HL-60 (cell line): ENCODE measurements at regions not wholly inside any gene's neighbourhood (a gene's known extent, or its start where the extent isn't known, plus 50 kb on each side); places are given as distances from the start of the nearest gene placed in this dataset.

ENCODE experiments used
- DNase-seq, 2 experiments: peaks; one replicate each; pipeline ENCODE4 v3.0.0-alpha.2; 2010 to 2020; ENCODE audit warnings: low read depth in 1 of 2, low spot score in 1 of 2
- H3K27ac ChIP-seq: fragments of 250-450 bp; sonication (Bioruptor Pico); replicated peaks from 2 replicates; pipeline ENCODE4 v1.5.1; 2020; ENCODE audit warnings: mild to moderate bottlenecking, moderate library complexity
- H3K27me3 ChIP-seq: fragments of 250-450 bp; sonication (Bioruptor Pico); 2 replicates; pipeline ENCODE4 v1.5.1; 2021; ENCODE audit warnings: mild to moderate bottlenecking, moderate library complexity; ENCODE audit not compliant: insufficient read depth, poor library complexity, severe bottlenecking
- H3K4me3 ChIP-seq: replicated peaks from 2 replicates; pipeline ENCODE4 v1.5.1; 2011; ENCODE audit warnings: mild to moderate bottlenecking, control low read depth, low read length; ENCODE audit not compliant: insufficient read depth
- GABPA ChIP-seq: IDR thresholded peaks from 2 replicates; pipeline ENCODE4 v1.6.1; 2012; ENCODE audit warnings: low read depth
- POLR2AphosphoS5 ChIP-seq: IDR thresholded peaks from 2 replicates; pipeline ENCODE4 v1.6.1; 2012; ENCODE audit warnings: low read depth
- SPI1 ChIP-seq: IDR thresholded peaks from 2 replicates; pipeline ENCODE4 v1.6.1; 2012; ENCODE audit warnings: low read depth, mild to moderate bottlenecking, borderline replicate concordance
- TF ChIP-seq, protein P1 (sequence below): IDR thresholded peaks from one replicate; pipeline ENCODE4 v1.5.1; 2011; ENCODE audit warnings: low read length, control low read depth, inconsistent platforms; ENCODE audit not compliant: insufficient read depth
- TF ChIP-seq, protein P2 (sequence below): IDR thresholded peaks from 2 replicates; pipeline ENCODE4 v1.6.1; 2012; ENCODE audit warnings: low read depth; ENCODE audit not compliant: insufficient replicate concordance

DNA sequence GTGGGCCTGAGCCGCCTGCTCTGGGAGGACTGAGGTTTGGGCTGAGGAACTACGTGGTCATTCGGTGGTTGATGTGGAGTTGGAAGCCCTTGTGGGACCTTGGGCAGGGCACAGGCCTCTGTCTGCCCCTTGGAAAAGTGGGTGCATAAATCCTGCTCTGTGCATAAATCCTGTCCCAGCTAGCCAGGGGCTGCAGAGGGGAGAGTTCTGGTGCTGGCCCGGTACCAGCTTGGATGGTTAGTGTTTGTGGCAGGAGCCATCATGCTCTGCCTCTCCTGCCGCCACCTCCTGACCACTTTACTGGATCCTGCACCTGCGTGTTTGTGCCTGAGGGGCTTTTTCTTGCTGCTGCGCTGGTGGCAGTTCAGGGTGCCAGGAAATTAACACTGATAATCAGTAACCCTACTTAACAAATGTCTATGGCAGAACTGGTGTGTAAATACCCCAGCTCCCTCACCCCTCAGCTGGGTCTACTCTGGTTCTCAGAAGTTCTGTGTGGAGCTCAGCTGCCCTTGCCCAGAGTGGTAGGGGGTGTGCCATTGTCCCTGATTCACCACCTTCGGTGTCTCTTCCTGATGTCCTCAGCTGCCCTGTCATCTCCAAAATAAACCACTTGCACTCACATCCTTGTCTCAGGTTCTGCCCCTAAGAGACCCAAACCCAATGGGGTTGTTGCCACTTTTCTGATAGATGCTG, 156.8 kb downstream of the GLI2 start:
- no peak overlapping the region for H3K4me3 ChIP-seq
- no peak overlapping the region for H3K27ac ChIP-seq
- no peak for DNase-seq
- TF ChIP-seq SPI1, result no peak
- no peak for TF ChIP-seq POLR2AphosphoS5
- TF ChIP-seq, protein P1, sequence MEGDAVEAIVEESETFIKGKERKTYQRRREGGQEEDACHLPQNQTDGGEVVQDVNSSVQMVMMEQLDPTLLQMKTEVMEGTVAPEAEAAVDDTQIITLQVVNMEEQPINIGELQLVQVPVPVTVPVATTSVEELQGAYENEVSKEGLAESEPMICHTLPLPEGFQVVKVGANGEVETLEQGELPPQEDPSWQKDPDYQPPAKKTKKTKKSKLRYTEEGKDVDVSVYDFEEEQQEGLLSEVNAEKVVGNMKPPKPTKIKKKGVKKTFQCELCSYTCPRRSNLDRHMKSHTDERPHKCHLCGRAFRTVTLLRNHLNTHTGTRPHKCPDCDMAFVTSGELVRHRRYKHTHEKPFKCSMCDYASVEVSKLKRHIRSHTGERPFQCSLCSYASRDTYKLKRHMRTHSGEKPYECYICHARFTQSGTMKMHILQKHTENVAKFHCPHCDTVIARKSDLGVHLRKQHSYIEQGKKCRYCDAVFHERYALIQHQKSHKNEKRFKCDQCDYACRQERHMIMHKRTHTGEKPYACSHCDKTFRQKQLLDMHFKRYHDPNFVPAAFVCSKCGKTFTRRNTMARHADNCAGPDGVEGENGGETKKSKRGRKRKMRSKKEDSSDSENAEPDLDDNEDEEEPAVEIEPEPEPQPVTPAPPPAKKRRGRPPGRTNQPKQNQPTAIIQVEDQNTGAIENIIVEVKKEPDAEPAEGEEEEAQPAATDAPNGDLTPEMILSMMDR, result no peak
- no peak for TF ChIP-seq GABPA
- TF ChIP-seq, protein P2, sequence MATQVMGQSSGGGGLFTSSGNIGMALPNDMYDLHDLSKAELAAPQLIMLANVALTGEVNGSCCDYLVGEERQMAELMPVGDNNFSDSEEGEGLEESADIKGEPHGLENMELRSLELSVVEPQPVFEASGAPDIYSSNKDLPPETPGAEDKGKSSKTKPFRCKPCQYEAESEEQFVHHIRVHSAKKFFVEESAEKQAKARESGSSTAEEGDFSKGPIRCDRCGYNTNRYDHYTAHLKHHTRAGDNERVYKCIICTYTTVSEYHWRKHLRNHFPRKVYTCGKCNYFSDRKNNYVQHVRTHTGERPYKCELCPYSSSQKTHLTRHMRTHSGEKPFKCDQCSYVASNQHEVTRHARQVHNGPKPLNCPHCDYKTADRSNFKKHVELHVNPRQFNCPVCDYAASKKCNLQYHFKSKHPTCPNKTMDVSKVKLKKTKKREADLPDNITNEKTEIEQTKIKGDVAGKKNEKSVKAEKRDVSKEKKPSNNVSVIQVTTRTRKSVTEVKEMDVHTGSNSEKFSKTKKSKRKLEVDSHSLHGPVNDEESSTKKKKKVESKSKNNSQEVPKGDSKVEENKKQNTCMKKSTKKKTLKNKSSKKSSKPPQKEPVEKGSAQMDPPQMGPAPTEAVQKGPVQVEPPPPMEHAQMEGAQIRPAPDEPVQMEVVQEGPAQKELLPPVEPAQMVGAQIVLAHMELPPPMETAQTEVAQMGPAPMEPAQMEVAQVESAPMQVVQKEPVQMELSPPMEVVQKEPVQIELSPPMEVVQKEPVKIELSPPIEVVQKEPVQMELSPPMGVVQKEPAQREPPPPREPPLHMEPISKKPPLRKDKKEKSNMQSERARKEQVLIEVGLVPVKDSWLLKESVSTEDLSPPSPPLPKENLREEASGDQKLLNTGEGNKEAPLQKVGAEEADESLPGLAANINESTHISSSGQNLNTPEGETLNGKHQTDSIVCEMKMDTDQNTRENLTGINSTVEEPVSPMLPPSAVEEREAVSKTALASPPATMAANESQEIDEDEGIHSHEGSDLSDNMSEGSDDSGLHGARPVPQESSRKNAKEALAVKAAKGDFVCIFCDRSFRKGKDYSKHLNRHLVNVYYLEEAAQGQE, result no peak
- no peaks in the 10 kb centered on the region for H3K27me3 ChIP-seq

- Histone ChIP-seq H3K27me3 (no peaks in the 10 kb centered on the region), H3K4me3 (no peak overlapping the region), H3K27ac (no peak overlapping the region)
- TF ChIP-seq, protein P2, result no peak
- TF ChIP-seq POLR2AphosphoS5 (no peak), SPI1 (no peak), GABPA (no peak)
- TF ChIP-seq, protein P1, result no peak
- DNase-seq, result no peak
These were observed 157.4 kb downstream of the GLI2 start for GRCh38 chr2:120892967-120893667.

- H3K27ac ChIP-seq, result no peak overlapping the region
- TF ChIP-seq, protein P2, result no peak
- TF ChIP-seq POLR2AphosphoS5 (no peak), GABPA (no peak), SPI1 (no peak)
- TF ChIP-seq, protein P1, result no peak
- no peak overlapping the region for H3K4me3 ChIP-seq
- H3K27me3 ChIP-seq, result no peaks in the 10 kb centered on the region
- DNase-seq, result no peak
These were observed 158.3 kb downstream of the GLI2 start for GRCh38 chr2:120893811-120894584.
